ENCODE measurements at regions not wholly inside any gene's neighbourhood (a gene's known extent, or its start where the extent isn't known, plus 50 kb on each side); places are given as distances from the start of the nearest gene placed in this dataset.

DNA sequence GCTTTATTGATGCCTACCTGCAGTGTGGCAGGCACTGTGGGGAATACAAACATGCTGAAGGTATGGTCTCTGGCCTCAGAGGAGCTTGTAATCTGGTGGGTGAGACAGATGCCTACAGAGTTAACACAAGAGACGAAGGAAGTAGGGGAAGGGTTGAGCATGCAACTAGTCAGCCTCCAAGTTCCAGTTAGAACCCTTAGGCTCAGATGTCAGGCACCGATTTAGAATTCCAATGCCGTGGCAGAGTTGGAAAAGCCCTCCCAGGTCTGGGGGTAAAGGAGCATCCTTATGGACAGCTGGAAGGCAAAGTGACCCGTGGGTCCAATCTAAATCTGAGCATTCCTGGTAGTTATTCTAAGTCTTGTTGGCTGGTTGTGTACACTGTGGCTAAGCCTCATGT is 132.9 kb upstream of the GJB5 start:
- no peak for TF ChIP-seq CTCF (conservative IDR thresholded peaks at IDR 0.05; ENCODE audit: low read depth, low read length)
- no peak for DNase-seq (ENCODE audit: low read depth)

GRCh38 chr1:34625521-34626015 is 129.3 kb upstream of the GJB5 start:
- H3K4me3 ChIP-seq (ENCODE audit: low read length) = no peak overlapping the region
- no peak for DNase-seq (ENCODE audit: low read depth)
- no peak for TF ChIP-seq CTCF (conservative IDR thresholded peaks at IDR 0.05; ENCODE audit: low read depth, low read length)

More for the DNA sequence above, 132.9 kb upstream of the GJB5 start:
- no peak overlapping the region for H3K4me3 ChIP-seq (ENCODE audit: low read length)

DNA sequence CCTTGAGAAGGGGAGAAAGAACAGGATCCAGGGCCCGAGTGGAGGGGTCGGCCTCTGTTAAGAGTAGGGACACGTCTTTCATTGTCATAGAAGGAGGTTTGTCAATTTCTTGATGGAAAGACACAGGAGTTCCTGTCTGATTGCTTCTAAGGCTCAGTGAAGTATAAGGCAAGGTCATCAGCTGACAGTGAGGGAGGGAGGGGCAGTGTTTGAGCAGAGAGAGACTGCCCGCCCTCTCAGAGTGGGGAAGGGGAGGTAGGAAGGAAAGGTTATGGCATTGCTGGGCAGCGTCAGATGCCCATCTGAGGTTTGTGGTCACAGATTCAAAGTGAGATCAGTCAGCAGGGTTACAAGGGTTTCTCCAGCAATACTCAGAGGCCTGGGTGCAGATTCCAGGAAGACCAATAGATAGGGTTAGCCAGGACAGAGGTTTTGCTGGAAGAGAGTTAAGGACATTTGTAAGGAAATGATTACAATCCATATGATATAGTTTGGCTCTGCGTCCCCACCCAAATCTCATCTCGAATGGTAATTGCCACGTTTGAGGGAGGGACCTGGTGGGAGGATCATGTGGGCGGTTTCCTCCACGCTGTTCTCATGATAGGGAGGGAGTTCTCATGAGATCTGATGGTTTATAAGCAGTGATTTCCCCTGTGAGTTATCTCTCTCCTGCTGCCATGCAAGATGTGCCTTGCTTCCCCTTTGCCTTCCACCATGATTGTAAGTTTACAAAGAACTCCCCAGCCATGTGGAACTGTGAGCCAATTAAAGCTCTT is 127.2 kb upstream of the GJB5 start:
- DNase-seq (ENCODE audit: low read depth) = no peak
- H3K4me3 ChIP-seq (ENCODE audit: low read length) = no peak overlapping the region
- TF ChIP-seq CTCF (conservative IDR thresholded peaks at IDR 0.05; ENCODE audit: low read depth, low read length) = no peak

DNA sequence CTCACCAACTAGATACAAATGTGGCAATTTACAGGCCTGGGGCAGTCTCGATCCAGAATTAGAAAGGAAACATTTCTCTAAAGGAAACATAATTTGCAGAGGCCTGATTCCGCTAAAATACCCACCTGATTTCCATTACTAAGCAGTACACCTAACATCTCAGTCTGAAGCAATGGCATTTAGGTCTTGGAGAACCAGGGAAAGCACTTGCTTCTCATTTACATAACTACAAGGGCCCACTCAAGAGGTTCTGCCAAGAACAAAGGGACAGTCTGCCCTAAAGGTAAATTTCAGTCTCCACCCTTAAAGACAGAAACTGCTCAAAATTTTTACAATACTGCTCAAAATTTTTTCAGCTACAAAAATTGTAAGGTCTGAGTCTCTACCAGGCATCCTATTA is 123.7 kb upstream of the GJB5 start:
- no peak for DNase-seq (ENCODE audit: low read depth)
- no peak overlapping the region for H3K4me3 ChIP-seq (ENCODE audit: low read length)
- TF ChIP-seq CTCF (conservative IDR thresholded peaks at IDR 0.05; ENCODE audit: low read depth, low read length) = no peak

- TF ChIP-seq CTCF (conservative IDR thresholded peaks at IDR 0.05; ENCODE audit: low read depth, low read length) = no peak
- DNase-seq (ENCODE audit: low read depth) = no peak
- no peak overlapping the region for H3K4me3 ChIP-seq (ENCODE audit: low read length)
Observed at GRCh38 chr1:34639701-34640100, 115.1 kb upstream of the GJB5 start.

GRCh38 chr1:34640654-34641401 is 114.0 kb upstream of the GJB5 start:
- no peak overlapping the region for H3K4me3 ChIP-seq (ENCODE audit: low read length)
- DNase-seq (ENCODE audit: low read depth) = no peak
- no peak for TF ChIP-seq CTCF (conservative IDR thresholded peaks at IDR 0.05; ENCODE audit: low read depth, low read length)
